ENCODE measurements at regions not wholly inside any gene's neighbourhood (a gene's known extent, or its start where the extent isn't known, plus 50 kb on each side); places are given as distances from the start of the nearest gene placed in this dataset.

GRCh38 chr2:212596276-212596675 lies 57.7 kb upstream of the ERBB4 start:
- no peak for DNase-seq

- no peak for DNase-seq
Measured at GRCh38 chr2:212595036-212595654, 56.5 kb upstream of the ERBB4 start.

DNA sequence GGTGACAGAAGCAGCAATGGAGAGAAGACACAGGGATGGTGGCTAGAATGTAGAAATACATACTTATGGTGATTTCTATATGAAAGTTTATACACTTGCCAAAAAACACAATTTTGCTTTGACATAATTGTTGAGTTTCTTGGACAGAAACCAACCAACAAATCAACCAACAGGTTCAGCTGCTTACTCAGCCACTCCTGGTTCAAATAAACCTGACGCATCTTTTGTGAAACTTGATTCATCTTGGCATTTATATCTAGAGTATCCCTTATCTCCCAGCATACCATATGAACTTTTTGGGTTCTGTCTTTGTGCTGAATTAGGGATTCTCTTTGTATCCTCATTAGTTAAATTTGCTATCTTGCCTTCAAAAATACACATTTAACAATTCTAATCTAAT lies 54.1 kb upstream of the ERBB4 start:
- no peak for DNase-seq

Data from NCI-H510A (cell line).